Effector memory CD8-positive, alpha-beta T cell (primary cell): ENCODE measurements at regions not wholly inside any gene's neighbourhood (a gene's known extent, or its start where the extent isn't known, plus 50 kb on each side); places are given as distances from the start of the nearest gene placed in this dataset.

Source experiments
- ATAC-seq: fragments of 150-1000 bp; cut with Tn5 transposase; replicated peaks from 2 replicates; pipeline ENCODE4 v1.10.0; 2021; ENCODE audit warnings: mild to moderate bottlenecking, moderate library complexity
- DNase-seq, 3 experiments: peaks; one replicate each; pipeline ENCODE4 v3.0.0; 2021
- H3K27ac Mint-ChIP-seq, 2 donors: one replicate each; pipeline ENCODE4 v1.8.0; 2022; ENCODE audit warnings: mild to moderate bottlenecking in 2 of 2, mixed read lengths in 2 of 2, moderate library complexity in 2 of 2
- H3K27me3 Mint-ChIP-seq, 2 donors: one replicate each; pipeline ENCODE4 v1.8.0; 2022; ENCODE audit warnings: mixed read lengths in 2 of 2
- H3K36me3 Mint-ChIP-seq: one replicate; pipeline ENCODE4 v1.8.0; 2022; ENCODE audit warnings: mild to moderate bottlenecking, moderate library complexity, mixed read lengths; ENCODE audit not compliant: insufficient read depth
- H3K4me1 Mint-ChIP-seq, 2 donors: one replicate each; pipeline ENCODE4 v1.8.0; 2022; ENCODE audit warnings: low read depth in 2 of 2, mixed read lengths in 2 of 2
- H3K4me3 Mint-ChIP-seq, 2 donors: one replicate each; pipeline ENCODE4 v1.8.0; 2022; ENCODE audit warnings: mild to moderate bottlenecking in 2 of 2, mixed read lengths in 2 of 2, moderate library complexity in 2 of 2
- H3K9me3 Mint-ChIP-seq, 2 donors: one replicate each; pipeline ENCODE4 v1.8.0; 2022; ENCODE audit warnings: mixed read lengths in 2 of 2

GRCh38 chr2:2827046-2827636 is 496.1 kb upstream of the MYT1L start:
- no peak for DNase-seq
- Mint-ChIP-seq H3K4me1 (no peaks in the 10 kb centered on the region), H3K9me3 (peaks cover 2 to 7% of the 10 kb centered on the region in 2 donors), H3K27ac (no peak overlapping the region), H3K4me3 (no peak overlapping the region), H3K27me3 (no peaks in the 10 kb centered on the region), H3K36me3 (no peaks in the 10 kb centered on the region)
- ATAC-seq, result no peak

DNA sequence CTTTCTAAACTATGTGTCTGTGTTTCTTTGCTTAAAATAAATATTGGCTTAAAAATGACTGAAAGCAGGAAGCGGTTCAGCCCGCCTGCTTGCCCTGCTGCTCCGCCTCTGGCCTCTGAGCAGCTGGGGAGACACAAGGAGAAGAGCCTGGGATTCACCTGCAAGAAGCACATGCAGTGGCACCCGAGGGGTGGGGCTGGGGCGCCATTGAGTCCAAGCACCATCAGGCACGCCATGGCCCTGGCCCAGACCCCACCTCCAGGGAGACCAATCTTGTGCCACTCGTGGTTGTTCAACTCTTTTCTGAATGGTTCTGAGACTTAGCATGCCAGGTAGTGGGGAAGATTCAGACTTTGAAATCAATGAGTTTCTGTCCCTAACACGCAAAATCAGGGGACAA is 495.5 kb upstream of the MYT1L start:
- H3K9me3 Mint-ChIP-seq, result peaks cover 2 to 7% of the 10 kb centered on the region in 2 donors
- H3K27ac Mint-ChIP-seq, result no peak overlapping the region
- no peak for DNase-seq

GRCh38 chr2:2826209-2826551 is 495.1 kb upstream of the MYT1L start:
- ATAC-seq, result no peak
- peaks cover 4 to 7% of the 10 kb centered on the region in 2 donors for H3K9me3 Mint-ChIP-seq
- no peak for DNase-seq
- no peak overlapping the region for H3K4me3 Mint-ChIP-seq
- no peak overlapping the region for H3K27ac Mint-ChIP-seq
- no peaks in the 10 kb centered on the region for H3K36me3 Mint-ChIP-seq
- no peaks in the 10 kb centered on the region for H3K4me1 Mint-ChIP-seq
- no peaks in the 10 kb centered on the region for H3K27me3 Mint-ChIP-seq

More for the DNA sequence above, 495.5 kb upstream of the MYT1L start:
- ATAC-seq, result no peak
- no peaks in the 10 kb centered on the region for H3K27me3 Mint-ChIP-seq
- no peak overlapping the region for H3K4me3 Mint-ChIP-seq
- H3K4me1 Mint-ChIP-seq, result no peaks in the 10 kb centered on the region
- no peaks in the 10 kb centered on the region for H3K36me3 Mint-ChIP-seq

- no peaks in the 10 kb centered on the region for H3K27me3 Mint-ChIP-seq
- ATAC-seq (no peak), DNase-seq (no peak)
- H3K36me3 Mint-ChIP-seq, result no peaks in the 10 kb centered on the region
- H3K9me3 Mint-ChIP-seq, result peaks cover 4 to 7% of the 10 kb centered on the region in 2 donors
- H3K4me3 Mint-ChIP-seq, result no peak overlapping the region
- no peak overlapping the region for H3K27ac Mint-ChIP-seq
- no peaks in the 10 kb centered on the region for H3K4me1 Mint-ChIP-seq
Observed at GRCh38 chr2:2825516-2826208, 494.6 kb upstream of the MYT1L start.

DNA sequence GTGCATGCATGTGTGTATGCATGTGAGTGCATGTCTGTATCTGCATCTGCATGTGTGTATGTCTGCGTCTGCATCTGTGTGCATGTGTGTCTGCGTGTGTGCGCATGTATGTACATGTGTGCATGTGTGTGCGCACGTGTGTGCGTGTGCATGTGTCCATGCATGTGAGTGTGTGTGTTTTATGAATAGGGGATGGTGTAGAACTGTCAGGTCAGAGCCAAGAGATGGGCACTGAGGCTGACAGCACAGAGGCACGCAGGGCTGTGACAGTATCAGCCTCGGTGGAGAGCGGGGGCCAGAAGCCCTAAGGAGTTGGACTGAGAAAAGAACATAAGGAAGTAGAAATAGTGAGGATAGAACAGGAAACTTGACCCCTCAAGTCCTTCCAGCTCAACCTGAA is 494.0 kb upstream of the MYT1L start:
- no peaks in the 10 kb centered on the region for H3K36me3 Mint-ChIP-seq
- no peaks in the 10 kb centered on the region for H3K4me1 Mint-ChIP-seq
- no peak overlapping the region for H3K27ac Mint-ChIP-seq
- ATAC-seq (no peak), DNase-seq (no peak)
- H3K27me3 Mint-ChIP-seq, result no peaks in the 10 kb centered on the region
- no peak overlapping the region for H3K4me3 Mint-ChIP-seq
- H3K9me3 Mint-ChIP-seq, result peaks cover 4 to 7% of the 10 kb centered on the region in 2 donors

DNA sequence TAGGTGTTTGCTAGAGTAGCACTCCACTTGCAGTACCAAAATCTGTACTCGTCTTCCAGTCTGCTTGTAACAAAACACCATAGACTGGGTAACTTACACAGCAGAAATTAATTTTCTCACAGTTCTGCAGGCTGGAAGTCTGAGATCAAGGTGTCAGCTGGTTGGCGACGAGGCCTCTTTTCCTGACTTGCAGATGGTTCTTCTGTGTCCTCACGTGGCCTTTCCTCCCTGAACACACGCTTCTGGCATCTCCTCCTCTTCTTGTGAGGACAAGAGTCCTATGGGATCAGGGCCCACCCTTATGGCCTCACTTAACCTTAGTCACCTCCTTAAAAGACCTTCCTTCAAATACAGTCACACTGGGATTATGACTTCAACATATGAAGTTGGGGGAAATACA is 493.5 kb upstream of the MYT1L start:
- ATAC-seq, result no peak
- Mint-ChIP-seq H3K27me3 (no peaks in the 10 kb centered on the region), H3K36me3 (no peaks in the 10 kb centered on the region), H3K9me3 (peaks cover 4 to 7% of the 10 kb centered on the region in 2 donors), H3K4me1 (no peaks in the 10 kb centered on the region), H3K4me3 (no peak overlapping the region), H3K27ac (no peak overlapping the region)
- no peak for DNase-seq

- Mint-ChIP-seq H3K4me1 (no peaks in the 10 kb centered on the region), H3K36me3 (no peaks in the 10 kb centered on the region), H3K4me3 (no peak overlapping the region), H3K27ac (no peak overlapping the region), H3K27me3 (no peaks in the 10 kb centered on the region), H3K9me3 (peaks cover 4 to 7% of the 10 kb centered on the region in 2 donors)
- DNase-seq (no peak), ATAC-seq (no peak)
Observed at GRCh38 chr2:2823061-2823753, 492.1 kb upstream of the MYT1L start.

- H3K4me1 Mint-ChIP-seq, result no peaks in the 10 kb centered on the region
- H3K36me3 Mint-ChIP-seq, result no peaks in the 10 kb centered on the region
- no peak overlapping the region for H3K27ac Mint-ChIP-seq
- ATAC-seq, result no peak
- H3K27me3 Mint-ChIP-seq, result peaks cover 0 to 5% of the 10 kb centered on the region in 2 donors
- no peak overlapping the region for H3K4me3 Mint-ChIP-seq
- peaks cover 4 to 7% of the 10 kb centered on the region in 2 donors for H3K9me3 Mint-ChIP-seq
- no peak for DNase-seq
Observed at GRCh38 chr2:2822143-2822542, 491.1 kb upstream of the MYT1L start.

- Mint-ChIP-seq H3K4me1 (no peaks in the 10 kb centered on the region), H3K36me3 (no peaks in the 10 kb centered on the region), H3K27ac (no peak overlapping the region), H3K9me3 (peaks cover 2 to 15% of the 10 kb centered on the region in 2 donors), H3K27me3 (peaks cover 8 to 11% of the 10 kb centered on the region in 2 donors), H3K4me3 (no peak overlapping the region)
- DNase-seq, result no peak
- ATAC-seq, result no peak
Observed at GRCh38 chr2:2812648-2813047, 481.6 kb upstream of the MYT1L start.

GRCh38 chr2:2812117-2812516 is 481.0 kb upstream of the MYT1L start:
- ATAC-seq, result no peak
- no peaks in the 10 kb centered on the region for H3K4me1 Mint-ChIP-seq
- H3K27me3 Mint-ChIP-seq, result peaks cover 8 to 12% of the 10 kb centered on the region in 2 donors
- DNase-seq, result no peak
- H3K36me3 Mint-ChIP-seq, result no peaks in the 10 kb centered on the region
- no peak overlapping the region for H3K4me3 Mint-ChIP-seq
- no peak overlapping the region for H3K27ac Mint-ChIP-seq
- peaks cover 2 to 15% of the 10 kb centered on the region in 2 donors for H3K9me3 Mint-ChIP-seq

DNA sequence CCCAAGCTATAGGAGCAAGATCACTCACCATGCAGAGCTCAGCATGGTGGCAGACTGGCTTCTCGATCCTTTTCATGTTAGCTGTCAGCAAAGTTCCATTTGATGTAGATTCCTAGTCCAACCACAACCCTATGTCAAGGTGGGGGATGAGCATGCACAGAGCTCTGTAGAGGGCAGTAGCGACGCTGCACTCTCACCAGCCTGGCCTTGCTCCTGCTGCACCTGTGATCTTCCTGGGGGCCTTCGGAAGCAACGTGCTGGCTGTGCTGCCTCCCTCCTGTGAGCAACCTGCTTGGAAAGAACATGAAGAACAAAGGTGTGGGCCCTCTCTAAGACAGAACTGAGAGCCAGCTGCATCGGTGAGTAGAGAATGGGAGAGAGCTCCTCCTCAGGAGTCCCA is 479.4 kb upstream of the MYT1L start:
- Mint-ChIP-seq H3K9me3 (peaks cover 2 to 15% of the 10 kb centered on the region in 2 donors), H3K27me3 (peaks cover 8 to 12% of the 10 kb centered on the region in 2 donors), H3K36me3 (no peaks in the 10 kb centered on the region), H3K4me1 (no peaks in the 10 kb centered on the region), H3K27ac (no peak overlapping the region), H3K4me3 (no peak overlapping the region)
- ATAC-seq (no peak), DNase-seq (no peak)

DNA sequence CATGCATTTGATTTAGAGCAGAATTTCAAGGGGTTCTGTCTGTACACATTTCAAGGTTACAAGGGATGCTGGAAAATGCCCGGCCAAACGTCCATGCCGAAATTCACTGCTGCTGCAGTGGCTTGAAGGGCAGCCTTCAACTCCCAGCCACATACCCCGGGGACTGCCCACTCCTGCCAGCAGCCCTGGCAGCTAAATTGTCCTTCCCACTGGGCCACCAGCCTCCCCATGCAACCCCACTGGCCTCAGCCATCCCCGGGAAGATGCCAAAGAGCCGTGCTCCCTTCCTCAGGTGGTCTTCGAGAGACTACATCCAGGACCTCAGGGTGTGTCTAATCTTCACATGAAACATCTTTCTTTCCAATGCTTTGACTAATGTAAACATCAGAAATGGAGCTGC is 478.7 kb upstream of the MYT1L start:
- Mint-ChIP-seq H3K9me3 (peaks cover 2 to 15% of the 10 kb centered on the region in 2 donors), H3K36me3 (no peaks in the 10 kb centered on the region), H3K27me3 (peaks cover 8 to 18% of the 10 kb centered on the region in 2 donors), H3K27ac (no peak overlapping the region), H3K4me1 (no peaks in the 10 kb centered on the region), H3K4me3 (no peak overlapping the region)
- ATAC-seq (no peak), DNase-seq (no peak)

GRCh38 chr2:2808551-2809058 is 477.5 kb upstream of the MYT1L start:
- Mint-ChIP-seq H3K4me1 (no peaks in the 10 kb centered on the region), H3K9me3 (peaks cover 2 to 7% of the 10 kb centered on the region in 2 donors), H3K27ac (no peak overlapping the region), H3K36me3 (peaks cover 4% of the 10 kb centered on the region), H3K4me3 (no peak overlapping the region), H3K27me3 (peaks cover 8 to 23% of the 10 kb centered on the region in 2 donors)
- no peak for ATAC-seq
- DNase-seq, result no peak

DNA sequence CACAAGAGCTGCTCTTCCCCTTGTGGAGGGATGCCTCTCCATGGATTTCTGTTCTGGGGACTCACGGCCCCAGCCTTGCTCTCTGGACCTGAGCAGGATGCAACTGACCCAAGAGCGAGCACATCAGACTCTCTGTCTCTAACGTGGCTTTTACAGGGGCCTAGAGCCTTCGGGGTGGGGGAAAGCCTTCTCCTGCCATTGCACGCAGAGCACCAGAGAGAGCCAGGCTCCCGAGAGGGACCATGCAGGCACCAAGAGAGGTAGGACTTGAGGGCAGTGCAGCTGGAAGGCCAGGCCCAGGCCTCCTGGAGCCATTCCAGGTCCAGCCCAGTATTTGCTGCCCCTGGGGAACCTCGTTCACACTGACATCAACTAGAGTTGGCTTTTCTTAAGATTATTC is 475.6 kb upstream of the MYT1L start:
- H3K36me3 Mint-ChIP-seq, result peaks cover 4% of the 10 kb centered on the region
- no peaks in the 10 kb centered on the region for H3K9me3 Mint-ChIP-seq
- no peak overlapping the region for H3K4me3 Mint-ChIP-seq
- no peaks in the 10 kb centered on the region for H3K4me1 Mint-ChIP-seq
- H3K27me3 Mint-ChIP-seq, result peaks cover 8 to 23% of the 10 kb centered on the region in 2 donors
- DNase-seq (no peak), ATAC-seq (no peak)
- no peak overlapping the region for H3K27ac Mint-ChIP-seq
